Spleen (tissue), 7 donors: ENCODE measurements at regions not wholly inside any gene's neighbourhood (a gene's known extent, or its start where the extent isn't known, plus 50 kb on each side); places are given as distances from the start of the nearest gene placed in this dataset.

Source experiments
- CTCF ChIP-seq, 11 experiments: fragments of 200-600 bp in 7 of 11; fragments of 450-650 bp in 4 of 11; sonication (generic) in 4 of 11; IDR thresholded peaks in 8 of 11; conservative IDR thresholded peaks in 3 of 11; 1 replicate in 7 of 11; 2 replicates in 4 of 11; pipeline versions ENCODE4 v1.4.0 to v1.8.0; 2016 to 2021; ENCODE audit warnings: antibody characterized with exemption in 11 of 11, inconsistent platforms in 4 of 11, mild to moderate bottlenecking in 1 of 11
- POLR2A ChIP-seq, 3 donors: fragments of 450-650 bp; IDR thresholded peaks; one replicate each; pipeline ENCODE4 v1.5.1; 2017; ENCODE audit warnings: antibody characterized with exemption in 3 of 3, mild to moderate bottlenecking in 1 of 3
- POLR2AphosphoS5 ChIP-seq, 3 donors: sonication (generic); formaldehyde crosslinking; IDR thresholded peaks; one replicate each; pipeline ENCODE4 v1.5.1; 2017; ENCODE audit warnings: antibody characterized with exemption in 3 of 3
- donor health status: DM: no; HTN: no; CAD: no; lungs with moderate emphysema.
- donor health status: DM: no; HTN: no; CAD: no.
- donor health status: DM: no; HTN: no; CAD: no.

- no peak for TF ChIP-seq CTCF (IDR thresholded peaks at IDR 0.05 in 8 of 11, conservative IDR thresholded peaks at IDR 0.05 in 3 of 11)
- TF ChIP-seq POLR2A (IDR thresholded peaks at IDR 0.05): no peak
- TF ChIP-seq POLR2AphosphoS5 (IDR thresholded peaks at IDR 0.05): no peak
These were observed 82.9 kb downstream of the AIPL1 start for GRCh38 chr17:6352016-6352415.
